IMR-90 (cell line): ENCODE measurements at regions not wholly inside any gene's neighbourhood (a gene's known extent, or its start where the extent isn't known, plus 50 kb on each side); places are given as distances from the start of the nearest gene placed in this dataset.

Experiments
- ATAC-seq: fragments of 200-7000 bp; cut with Tn5 transposase; 2 replicates; pipeline ENCODE4 v1.9.1; 2020; ENCODE audit warnings: low read depth, mild to moderate bottlenecking, moderate library complexity
- BruUV-seq: library from RNA; stranded (reverse); fragments of 400-500 nt; replicated peaks from 2 replicates; lab custom pipeline; 2021; lab: Mats Ljungman, UMichigan
- CTCF ChIA-PET: fragments of 300-600 bp; formaldehyde crosslinking; extraction: SDS; loops from one replicate; lab custom pipeline; 2021; ENCODE audit warnings: antibody characterized with exemption; lab: Yijun Ruan, JAX
- POLR2A ChIA-PET: fragments of 300-600 bp; sonication (Branson Sonifier 250); formaldehyde crosslinking; loops from one replicate; lab custom pipeline; 2022; ENCODE audit warnings: antibody characterized with exemption; ENCODE audit not compliant: unreplicated experiment; lab: Charles Lee
- DNase-seq: peaks from one replicate; pipeline ENCODE4 v3.0.0; 2013
- H2AFZ ChIP-seq: replicated peaks from 2 replicates; pipeline ENCODE3; 2013; ENCODE audit warnings: low read length, mild to moderate bottlenecking; ENCODE audit not compliant: poor library complexity
- H2AK5ac ChIP-seq: 2 replicates; pipeline ENCODE4 v1.6.1; 2013; ENCODE audit warnings: low read depth, low read length, inconsistent platforms
- H2AK9ac ChIP-seq: replicated peaks from 2 replicates; pipeline ENCODE3; 2013; ENCODE audit warnings: mild to moderate bottlenecking, low read depth, low read length, moderate library complexity; ENCODE audit not compliant: poor library complexity
- H2BK120ac ChIP-seq: 2 replicates; pipeline ENCODE4 v1.6.1; 2013; ENCODE audit warnings: low read depth, low read length, inconsistent platforms
- H2BK15ac ChIP-seq: 3 replicates; pipeline ENCODE4 v1.6.1; 2013; ENCODE audit warnings: low read depth, low read length, inconsistent platforms
- H2BK20ac ChIP-seq: 2 replicates; pipeline ENCODE4 v1.6.1; 2013; ENCODE audit warnings: low read depth, mild to moderate bottlenecking, inconsistent platforms, low read length, moderate library complexity
- H2BK5ac ChIP-seq: 2 replicates; pipeline ENCODE4 v1.6.1; 2013; ENCODE audit warnings: mild to moderate bottlenecking, low read depth, low read length, inconsistent platforms; ENCODE audit not compliant: poor library complexity, severe bottlenecking
- H3K14ac ChIP-seq: replicated peaks from 2 replicates; pipeline ENCODE4 v1.6.1; 2013; ENCODE audit warnings: low read depth, low read length, inconsistent platforms
- H3K18ac ChIP-seq: 2 replicates; pipeline ENCODE4 v1.6.1; 2013; ENCODE audit warnings: low read depth, low read length, control low read depth
- H3K23ac ChIP-seq: 2 replicates; pipeline ENCODE4 v1.6.1; 2013; ENCODE audit warnings: low read depth, low read length, inconsistent platforms
- H3K27ac ChIP-seq: 2 replicates; pipeline ENCODE4 v1.5.1; 2013; ENCODE audit warnings: mild to moderate bottlenecking, control low read depth, low read length; ENCODE audit not compliant: insufficient read depth
- H3K27me3 ChIP-seq: 2 replicates; pipeline ENCODE4 v1.6.1; 2013; ENCODE audit warnings: low read length; ENCODE audit not compliant: control insufficient read depth, insufficient read depth
- H3K36me3 ChIP-seq: 2 replicates; pipeline ENCODE4 v1.6.1; 2013; ENCODE audit warnings: low read length, mixed read lengths; ENCODE audit not compliant: control insufficient read depth, insufficient read depth
- H3K4ac ChIP-seq: 2 replicates; pipeline ENCODE4 v1.6.1; 2013; ENCODE audit warnings: low read depth, low read length, inconsistent platforms
- H3K4me1 ChIP-seq: 2 replicates; pipeline ENCODE4 v1.6.1; 2013; ENCODE audit warnings: low read length, mixed read lengths; ENCODE audit not compliant: control insufficient read depth, insufficient read depth
- H3K4me2 ChIP-seq: 2 replicates; pipeline ENCODE4 v1.6.1; 2013; ENCODE audit warnings: low read depth, mild to moderate bottlenecking, control low read depth, low read length, moderate library complexity
- H3K4me3 ChIP-seq: 2 replicates; pipeline ENCODE4 v1.5.1; 2013; ENCODE audit warnings: low read depth, mild to moderate bottlenecking, control low read depth, low read length, moderate library complexity; ENCODE audit not compliant: insufficient read depth
- H3K56ac ChIP-seq: 2 replicates; pipeline ENCODE4 v1.6.1; 2013; ENCODE audit warnings: low read length, inconsistent platforms; ENCODE audit not compliant: insufficient read depth; ENCODE audit errors: extremely low read depth
- H3K79me1 ChIP-seq, 2 experiments: 2 replicates each; pipeline ENCODE4 v1.6.1; 2013; ENCODE audit warnings: low read length in 2 of 2, inconsistent platforms in 1 of 2, low read depth in 1 of 2
- H3K9ac ChIP-seq: 2 replicates; pipeline ENCODE4 v1.6.1; 2013; ENCODE audit warnings: low read depth, low read length, control low read depth
- H3K9me1 ChIP-seq: 2 replicates; pipeline ENCODE4 v1.6.1; 2013; ENCODE audit warnings: low read length, inconsistent platforms; ENCODE audit not compliant: insufficient read depth
- H3K9me3 ChIP-seq: 2 replicates; pipeline ENCODE4 v1.6.1; 2013; ENCODE audit warnings: low read length; ENCODE audit not compliant: control insufficient read depth, insufficient read depth
- H4K20me1 ChIP-seq: 2 replicates; pipeline ENCODE4 v1.6.1; 2013; ENCODE audit warnings: low read length, inconsistent platforms; ENCODE audit not compliant: insufficient read depth
- H4K5ac ChIP-seq: 2 replicates; pipeline ENCODE4 v1.6.1; 2013; ENCODE audit warnings: mild to moderate bottlenecking, low read depth, low read length, control low read depth
- H4K8ac ChIP-seq, 2 experiments: 2 replicates each; pipeline ENCODE4 v1.6.1; 2013; ENCODE audit warnings: low read depth in 2 of 2, low read length in 2 of 2, control low read depth in 1 of 2, inconsistent platforms in 1 of 2
- H4K91ac ChIP-seq: 2 replicates; pipeline ENCODE4 v1.6.1; 2013; ENCODE audit warnings: low read depth, low read length, inconsistent platforms; ENCODE audit not compliant: insufficient read depth
- BHLHE40 ChIP-seq: fragments of 150-350 bp; IDR thresholded peaks from 2 replicates; pipeline ENCODE4 v1.6.1; 2016; ENCODE audit warnings: mild to moderate bottlenecking, low read depth, low read length
- CEBPB ChIP-seq: IDR thresholded peaks from 2 replicates; pipeline ENCODE4 v1.6.1; 2012; ENCODE audit warnings: low read depth, low read length, improper control_type of control experiment
- RFX5 ChIP-seq: IDR thresholded peaks from 2 replicates; pipeline ENCODE4 v1.8.0; 2012; ENCODE audit warnings: low read depth, mild to moderate bottlenecking, low read length, moderate library complexity
- USF2 ChIP-seq: fragments of 150-350 bp; IDR thresholded peaks from 2 replicates; pipeline ENCODE4 v1.6.1; 2017; ENCODE audit warnings: mild to moderate bottlenecking, antibody characterized with exemption, low read length, low read depth
- WGBS, 2 experiments: methylation state at CpG; one replicate each; pipeline versions ENCODE4 v1.1.5 to v1.1.7; 2013; ENCODE audit warnings: missing lambda C conversion rate in 2 of 2; ENCODE audit not compliant: insufficient read length in 1 of 2; ENCODE audit errors: extremely low coverage in 2 of 2; 5-methylcytosine and 5-hydroxymethylcytosine counted together
- dilution Hi-C: fragments of 300-500 bp; cut with HindIII; formaldehyde crosslinking; loops from one replicate; pipeline ENCODE4 v1.14.3; 2018; ENCODE audit warnings: low sequenced_read_pairs; ENCODE audit not compliant: unreplicated experiment
- in situ Hi-C: fragments of 300-500 bp; cut with MboI; formaldehyde crosslinking; loops from 3 replicates; pipeline ENCODE4 v1.14.3; 2019; ENCODE audit warnings: low sequenced_read_pairs, inconsistent platforms, mixed read lengths
- intact Hi-C: fragments of 100-400 bp; cut with micrococcal nuclease; formaldehyde crosslinking; loops from 2 replicates; pipeline ENCODE4 v1.10.0; 2022

- Histone ChIP-seq H4K20me1 (no peaks in the 10 kb centered on the region), H3K4me3 (no peak overlapping the region), H2BK20ac (no peak overlapping the region), H3K14ac (no peak overlapping the region), H3K27ac (no peak overlapping the region), H2AK5ac (no peak overlapping the region), H4K8ac (no peak overlapping the region), H2AK9ac (no peak overlapping the region), H4K5ac (no peak overlapping the region), H2BK15ac (no peak overlapping the region), H3K23ac (no peak overlapping the region), H2BK5ac (no peak overlapping the region), H3K9me3 (no peaks in the 10 kb centered on the region), H3K9me1 (no peaks in the 10 kb centered on the region), H2AFZ (no peak overlapping the region), H3K18ac (no peak overlapping the region), H3K4me2 (no peak overlapping the region), H3K4ac (no peak overlapping the region), H3K79me1 (no peaks in the 10 kb centered on the region), H3K9ac (no peak overlapping the region), H4K91ac (no peak overlapping the region), H2BK120ac (no peak overlapping the region), H3K56ac (no peak overlapping the region), H3K4me1 (peaks cover 4% of the 10 kb centered on the region; the same call in 1 of the 2 replicates), H3K27me3 (no peaks in the 10 kb centered on the region), H3K36me3 (no peaks in the 10 kb centered on the region)
- DNase-seq (peak; percentile 62), ATAC-seq (peak; percentile 62)
- WGBS, 2 experiments: 88% methylated on average over 1 of the region's 1 CpG; no CpG with 5 or more reads in 1 of the 2 experiments
- dilution Hi-C loops: no loop called here
- intact Hi-C loops: no loop called here
- TF ChIP-seq USF2: no peak
- TF ChIP-seq RFX5: peak; percentile 44; the same call in 1 of the 2 replicates
- no peak for TF ChIP-seq BHLHE40
- TF ChIP-seq CEBPB: peak; percentile 79
- ChIA-PET POLR2A (no interaction called here), CTCF (no interaction called here)
- no TSS peak for BruUV-seq
- in situ Hi-C loops: no loop called here
Measured at GRCh38 chr12:87140262-87140661, 884.1 kb upstream of the MGAT4C start.
